HG02852 (cell line): ENCODE measurements at regions not wholly inside any gene's neighbourhood (a gene's known extent, or its start where the extent isn't known, plus 50 kb on each side); places are given as distances from the start of the nearest gene placed in this dataset.

Source experiments
- ATAC-seq: cut with Tn5 transposase; IDR thresholded peaks from one replicate; pipeline ENCODE4 v1.9.1; 2021; ENCODE audit warnings: mild to moderate bottlenecking, moderate library complexity; ENCODE audit not compliant: unreplicated experiment

- no peak for ATAC-seq
Measured at GRCh38 chr2:60106836-60107529, 446.5 kb downstream of the BCL11A start.

GRCh38 chr2:60105906-60106305 lies 447.5 kb downstream of the BCL11A start:
- ATAC-seq, result no peak

GRCh38 chr2:60104514-60105505 lies 448.6 kb downstream of the BCL11A start:
- ATAC-seq, result peak; percentile 70

GRCh38 chr2:60100034-60100433 lies 453.4 kb downstream of the BCL11A start:
- no peak for ATAC-seq

- ATAC-seq, result no peak
Measured at GRCh38 chr2:60098996-60099395, 454.5 kb downstream of the BCL11A start.

- no peak for ATAC-seq
Measured at GRCh38 chr2:60097298-60097697, 456.2 kb downstream of the BCL11A start.

- ATAC-seq, result no peak
Measured at GRCh38 chr2:60096556-60096955, 456.9 kb downstream of the BCL11A start.

- no peak for ATAC-seq
Measured at GRCh38 chr2:60095903-60096302, 457.6 kb downstream of the BCL11A start.

GRCh38 chr2:60095202-60095815 lies 458.1 kb downstream of the BCL11A start:
- no peak for ATAC-seq

GRCh38 chr2:60094450-60094929 lies 459.0 kb downstream of the BCL11A start:
- ATAC-seq, result no peak

GRCh38 chr2:60092781-60093180 lies 460.7 kb downstream of the BCL11A start:
- ATAC-seq, result no peak

- ATAC-seq, result no peak
Measured at GRCh38 chr2:60091894-60092293, 461.6 kb downstream of the BCL11A start.

GRCh38 chr2:60091266-60091665 lies 462.2 kb downstream of the BCL11A start:
- ATAC-seq, result no peak

- no peak for ATAC-seq
Measured at GRCh38 chr2:60079562-60079961, 473.9 kb downstream of the BCL11A start.

- no peak for ATAC-seq
Measured at GRCh38 chr2:60075048-60075447, 478.4 kb downstream of the BCL11A start.

- no peak for ATAC-seq
Measured at GRCh38 chr2:60073201-60073600, 480.3 kb downstream of the BCL11A start.

GRCh38 chr2:60072609-60073008 lies 480.8 kb downstream of the BCL11A start:
- ATAC-seq, result no peak

- no peak for ATAC-seq
Measured at GRCh38 chr2:60071490-60071831, 482.0 kb downstream of the BCL11A start.

- ATAC-seq, result no peak
Measured at GRCh38 chr2:60070736-60071489, 482.5 kb downstream of the BCL11A start.

- no peak for ATAC-seq
Measured at GRCh38 chr2:60070196-60070595, 483.3 kb downstream of the BCL11A start.

- peak; percentile 65 for ATAC-seq
Measured at GRCh38 chr2:60068755-60069154, 484.7 kb downstream of the BCL11A start.
